ENCODE measurements at regions not wholly inside any gene's neighbourhood (a gene's known extent, or its start where the extent isn't known, plus 50 kb on each side); places are given as distances from the start of the nearest gene placed in this dataset.

DNA sequence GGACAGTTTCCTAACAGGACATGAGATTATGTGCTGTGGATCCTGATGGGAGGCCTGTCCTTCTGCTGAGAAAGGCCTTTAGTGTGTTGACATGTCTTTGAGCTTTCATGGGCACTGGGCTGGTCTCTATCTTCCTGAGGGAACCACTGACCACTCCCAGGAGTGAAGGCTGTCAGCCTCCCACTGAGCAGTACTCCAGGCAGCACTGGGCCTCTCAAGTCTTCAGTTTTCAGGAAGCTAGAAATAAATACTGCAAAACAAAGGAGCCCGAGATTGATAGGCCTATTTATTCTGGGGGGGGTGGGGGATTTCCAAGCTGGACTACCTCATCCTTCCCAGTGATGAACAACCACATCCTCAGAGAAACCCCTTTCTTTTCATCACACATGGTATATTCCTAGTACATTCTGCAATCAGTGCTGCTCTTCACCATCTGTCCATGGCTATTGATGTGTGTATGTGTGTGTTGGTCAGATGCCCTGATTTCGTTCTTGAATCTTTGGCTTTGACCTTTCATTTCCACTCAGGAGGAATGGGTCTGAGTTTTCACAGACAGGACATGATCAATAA is 180.9 kb upstream of the SPTLC3 start:
- Histone ChIP-seq H3K9me3 (no peaks in the 10 kb centered on the region), H3K27me3 (no peaks in the 10 kb centered on the region), H3K4me1 (peaks cover 0 to 17% (median 8%) of the 10 kb centered on the region in 9 donors), H3K27ac (no peak overlapping the region), H3K36me3 (no peaks in the 10 kb centered on the region), H3K4me3 (no peak overlapping the region)
- no peak for DNase-seq
- TF ChIP-seq, protein P1, sequence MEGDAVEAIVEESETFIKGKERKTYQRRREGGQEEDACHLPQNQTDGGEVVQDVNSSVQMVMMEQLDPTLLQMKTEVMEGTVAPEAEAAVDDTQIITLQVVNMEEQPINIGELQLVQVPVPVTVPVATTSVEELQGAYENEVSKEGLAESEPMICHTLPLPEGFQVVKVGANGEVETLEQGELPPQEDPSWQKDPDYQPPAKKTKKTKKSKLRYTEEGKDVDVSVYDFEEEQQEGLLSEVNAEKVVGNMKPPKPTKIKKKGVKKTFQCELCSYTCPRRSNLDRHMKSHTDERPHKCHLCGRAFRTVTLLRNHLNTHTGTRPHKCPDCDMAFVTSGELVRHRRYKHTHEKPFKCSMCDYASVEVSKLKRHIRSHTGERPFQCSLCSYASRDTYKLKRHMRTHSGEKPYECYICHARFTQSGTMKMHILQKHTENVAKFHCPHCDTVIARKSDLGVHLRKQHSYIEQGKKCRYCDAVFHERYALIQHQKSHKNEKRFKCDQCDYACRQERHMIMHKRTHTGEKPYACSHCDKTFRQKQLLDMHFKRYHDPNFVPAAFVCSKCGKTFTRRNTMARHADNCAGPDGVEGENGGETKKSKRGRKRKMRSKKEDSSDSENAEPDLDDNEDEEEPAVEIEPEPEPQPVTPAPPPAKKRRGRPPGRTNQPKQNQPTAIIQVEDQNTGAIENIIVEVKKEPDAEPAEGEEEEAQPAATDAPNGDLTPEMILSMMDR (IDR thresholded peaks at IDR 0.05) = no peak
- 18 to 27% methylated on average over 2 of the region's 2 CpGs for WGBS, 2 donors
- intact Hi-C loops (cut with DNase I) = no loop called here
- ATAC-seq = no peak

DNA sequence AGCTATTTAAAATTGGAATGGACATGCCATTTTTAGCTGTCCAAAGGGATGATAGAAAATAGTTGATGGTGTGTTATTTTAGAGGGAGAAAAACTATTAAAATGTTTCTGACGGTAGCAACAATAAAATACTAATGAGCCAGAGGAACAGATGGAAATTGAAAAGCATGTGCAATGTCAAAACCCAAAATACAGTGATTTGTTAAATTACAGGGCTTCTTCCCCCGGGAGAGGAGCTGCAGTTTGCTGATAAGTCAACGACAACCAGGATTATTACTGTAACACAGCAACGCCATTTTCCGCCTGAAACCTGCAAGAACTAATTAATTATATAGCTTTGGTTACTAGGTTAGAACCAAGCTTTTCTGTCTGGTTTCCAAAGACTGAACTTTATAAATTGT is 179.6 kb upstream of the SPTLC3 start:
- DNase-seq (no peak), ATAC-seq (no peak)
- TF ChIP-seq, protein P1 (IDR thresholded peaks at IDR 0.05) = no peak
- Histone ChIP-seq H3K4me3 (no peak overlapping the region), H3K27me3 (no peaks in the 10 kb centered on the region), H3K4me1 (peaks cover 0 to 11% (median 5%) of the 10 kb centered on the region in 9 donors), H3K36me3 (no peaks in the 10 kb centered on the region), H3K27ac (no peak overlapping the region), H3K9me3 (no peaks in the 10 kb centered on the region)
- WGBS, 2 donors = 52% methylated on average over 5 of the region's 5 CpGs
- intact Hi-C loops (cut with DNase I) = no loop called here

GRCh38 chr20:12833861-12834260 is 174.9 kb upstream of the SPTLC3 start:
- TF ChIP-seq, protein P1 (IDR thresholded peaks at IDR 0.05) = no peak
- Histone ChIP-seq H3K4me1 (peaks cover 0 to 4% (median 0%) of the 10 kb centered on the region in 9 donors), H3K36me3 (no peaks in the 10 kb centered on the region), H3K27me3 (no peaks in the 10 kb centered on the region), H3K4me3 (no peak overlapping the region), H3K27ac (no peak overlapping the region), H3K9me3 (no peaks in the 10 kb centered on the region)
- ATAC-seq (no peak), DNase-seq (no peak)
- intact Hi-C loops (cut with DNase I) = no loop called here
- WGBS, 2 donors = 88% methylated on average over 1 of the region's 1 CpG

DNA sequence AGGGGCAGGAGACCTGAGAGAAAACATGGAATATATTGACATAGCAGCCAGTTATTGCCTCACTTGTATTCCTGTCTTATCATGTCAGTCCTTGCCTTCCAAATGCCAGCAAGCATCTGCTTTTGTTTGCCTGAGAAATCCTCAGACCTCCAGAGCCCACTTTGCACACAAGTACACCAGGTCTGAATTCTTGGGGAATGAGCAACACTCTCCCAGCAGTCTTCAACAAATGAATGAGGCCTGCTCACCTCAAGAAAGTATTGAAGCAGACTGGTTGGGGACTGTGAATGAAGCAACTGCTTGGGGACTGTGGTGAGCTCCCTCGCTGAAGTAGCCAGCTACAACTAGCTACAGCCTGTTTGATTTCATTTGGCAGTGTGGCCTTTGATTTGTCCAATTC is 172.8 kb upstream of the SPTLC3 start:
- 80 to 81% methylated on average over 1 of the region's 1 CpG for WGBS, 2 donors
- H3K9me3 ChIP-seq = no peaks in the 10 kb centered on the region
- H3K36me3 ChIP-seq = no peaks in the 10 kb centered on the region
- no peaks in the 10 kb centered on the region for H3K4me1 ChIP-seq
- ATAC-seq (no peak), DNase-seq (no peak)
- intact Hi-C loops (cut with DNase I) = no loop called here
- no peaks in the 10 kb centered on the region for H3K27me3 ChIP-seq
- TF ChIP-seq, protein P1 (IDR thresholded peaks at IDR 0.05) = no peak
- no peak overlapping the region for H3K27ac ChIP-seq
- no peak overlapping the region for H3K4me3 ChIP-seq

Data from heart right ventricle (tissue), 16 donors.